RWPE2 (cell line): ENCODE measurements at regions not wholly inside any gene's neighbourhood (a gene's known extent, or its start where the extent isn't known, plus 50 kb on each side); places are given as distances from the start of the nearest gene placed in this dataset.
A peak's percentile ranks its signal among the peaks of the same experiment; 100 is the strongest.

Experiments
- ATAC-seq: fragments of 200-7000 bp; cut with Tn5 transposase; 3 replicates; pipeline ENCODE4 v1.9.1; 2021; ENCODE audit warnings: low read depth
- DNase-seq: peaks from one replicate; pipeline ENCODE4 v3.0.0-alpha.2; 2020; ENCODE audit warnings: low spot score
- H3K27ac ChIP-seq: fragments of 450-650 bp; 2 replicates; pipeline ENCODE4 v1.5.1; 2017; ENCODE audit warnings: mild to moderate bottlenecking; ENCODE audit not compliant: poor library complexity, severe bottlenecking
- H3K27me3 ChIP-seq: fragments of 250-450 bp; sonication (Bioruptor Pico); 2 replicates; pipeline ENCODE4 v1.5.1; 2021; ENCODE audit warnings: mild to moderate bottlenecking, moderate library complexity; ENCODE audit not compliant: insufficient read depth, poor library complexity, severe bottlenecking
- H3K36me3 ChIP-seq: fragments of 250-450 bp; sonication (Bioruptor Pico); 2 replicates; pipeline ENCODE4 v1.5.1; 2020; ENCODE audit warnings: low read depth, mild to moderate bottlenecking, moderate library complexity
- H3K4me1 ChIP-seq: fragments of 250-450 bp; sonication (Bioruptor Pico); 2 replicates; pipeline ENCODE4 v1.5.1; 2021; ENCODE audit warnings: mild to moderate bottlenecking, moderate library complexity; ENCODE audit not compliant: insufficient read depth, poor library complexity, severe bottlenecking
- H3K4me3 ChIP-seq: fragments of 250-450 bp; sonication (Bioruptor Pico); 2 replicates; pipeline ENCODE4 v1.5.1; 2021; ENCODE audit warnings: mild to moderate bottlenecking, moderate library complexity; ENCODE audit not compliant: severe bottlenecking
- H3K9me3 ChIP-seq: fragments of 250-450 bp; sonication (Bioruptor Pico); 2 replicates; pipeline ENCODE4 v1.5.1; 2021; ENCODE audit warnings: mild to moderate bottlenecking, moderate library complexity; ENCODE audit not compliant: severe bottlenecking
- CTCF ChIP-seq: fragments of 450-650 bp; IDR thresholded peaks from one replicate; pipeline ENCODE4 v1.5.1; 2017; ENCODE audit warnings: mild to moderate bottlenecking, moderate library complexity; ENCODE audit not compliant: poor library complexity, severe bottlenecking

- Histone ChIP-seq H3K9me3 (no peaks in the 10 kb centered on the region), H3K27me3 (no peaks in the 10 kb centered on the region), H3K36me3 (no peaks in the 10 kb centered on the region), H3K4me1 (peaks cover 13% of the 10 kb centered on the region), H3K4me3 (no peak overlapping the region), H3K27ac (peak overlapping the region; percentile 44)
- DNase-seq (no peak), ATAC-seq (peak; percentile 92)
- TF ChIP-seq CTCF, result no peak
These were observed 72.1 kb downstream of the FOXA2 start for GRCh38 chr20:22511943-22512910.

GRCh38 chr20:22509843-22510147 lies 74.6 kb downstream of the FOXA2 start:
- no peak overlapping the region for H3K4me3 ChIP-seq
- ATAC-seq, result no peak
- H3K9me3 ChIP-seq, result no peaks in the 10 kb centered on the region
- H3K4me1 ChIP-seq, result peaks cover 13% of the 10 kb centered on the region
- H3K36me3 ChIP-seq, result no peaks in the 10 kb centered on the region
- no peaks in the 10 kb centered on the region for H3K27me3 ChIP-seq
- no peak overlapping the region for H3K27ac ChIP-seq
- no peak for DNase-seq
- TF ChIP-seq CTCF, result no peak

DNA sequence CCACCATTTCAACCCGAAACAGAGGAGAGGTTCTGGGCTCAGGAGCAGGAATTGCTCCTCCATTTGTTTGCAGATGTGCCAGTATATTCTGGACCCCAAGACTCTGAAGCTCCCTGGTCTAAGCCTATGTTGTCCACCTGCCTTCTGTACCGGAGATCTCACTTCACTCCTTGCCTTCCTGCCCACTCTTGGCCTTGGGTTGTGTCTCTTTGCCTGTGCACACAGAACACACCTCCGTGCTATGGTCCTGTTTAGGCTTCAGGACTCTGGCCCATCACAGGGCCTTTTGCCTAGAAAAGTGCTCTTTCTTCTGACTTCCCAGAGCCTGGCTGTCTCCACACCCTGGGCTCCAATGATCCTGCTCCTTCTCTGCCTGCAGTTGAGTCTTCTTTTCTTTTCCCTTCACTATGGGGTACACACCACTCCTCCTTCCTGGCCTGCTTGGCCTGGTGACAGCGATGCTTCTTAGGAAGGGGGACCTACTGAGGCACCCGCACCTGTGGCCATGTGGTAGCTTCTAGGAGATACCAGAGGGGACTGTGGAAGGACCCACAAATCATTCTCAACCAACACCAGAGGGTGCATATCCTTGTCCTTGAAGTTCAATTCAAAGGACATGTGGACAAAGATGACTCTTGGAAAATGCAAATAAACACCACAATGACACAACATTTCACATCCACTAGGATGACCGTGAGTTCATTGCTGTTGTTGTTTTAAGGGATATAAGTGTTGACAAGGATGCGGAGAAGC lies 75.1 kb downstream of the FOXA2 start:
- no peak for TF ChIP-seq CTCF
- H3K4me1 ChIP-seq, result peaks cover 13% of the 10 kb centered on the region

DNA sequence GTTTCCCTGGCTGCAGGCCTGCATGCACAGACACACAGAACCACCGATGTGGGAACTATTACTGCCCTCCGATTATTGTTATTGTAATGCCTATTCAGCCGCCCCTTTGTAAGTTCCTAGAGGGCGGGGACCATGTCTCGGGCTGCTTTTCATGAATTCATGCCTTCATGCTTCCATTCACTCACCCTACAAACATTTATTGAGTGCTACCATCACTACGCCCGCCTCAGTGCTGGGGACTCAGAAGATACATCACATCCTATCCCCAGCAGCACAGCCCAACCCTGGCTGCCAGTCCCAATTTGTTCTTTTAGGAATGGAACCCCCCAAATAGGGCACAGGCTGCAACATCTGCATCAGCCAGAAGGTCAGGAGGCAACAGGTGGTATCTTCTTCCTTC lies 75.9 kb downstream of the FOXA2 start:
- no peak for TF ChIP-seq CTCF
- Histone ChIP-seq H3K4me3 (no peak overlapping the region), H3K27me3 (no peaks in the 10 kb centered on the region), H3K4me1 (peaks cover 13% of the 10 kb centered on the region), H3K27ac (no peak overlapping the region), H3K36me3 (no peaks in the 10 kb centered on the region), H3K9me3 (no peaks in the 10 kb centered on the region)
- DNase-seq (no peak), ATAC-seq (no peak)

More for the DNA sequence above, 75.1 kb downstream of the FOXA2 start:
- Histone ChIP-seq H3K9me3 (no peaks in the 10 kb centered on the region), H3K27me3 (no peaks in the 10 kb centered on the region), H3K4me3 (no peak overlapping the region), H3K27ac (no peak overlapping the region), H3K36me3 (no peaks in the 10 kb centered on the region)
- no peak for DNase-seq
- no peak for ATAC-seq
